Ascending aorta (tissue), 2 donors: ENCODE measurements at regions not wholly inside any gene's neighbourhood (a gene's known extent, or its start where the extent isn't known, plus 50 kb on each side); places are given as distances from the start of the nearest gene placed in this dataset.

Experiments used
- DNase-seq, 2 donors: peaks; one replicate each; pipeline ENCODE4 v3.0.0-alpha.2; 2019; ENCODE audit warnings: low spot score in 2 of 2
- H3K27ac ChIP-seq, 2 donors: fragments of 200-600 bp; sonication (generic); one replicate each; pipeline ENCODE4 v1.5.1; 2016 to 2017; ENCODE audit warnings: mild to moderate bottlenecking in 1 of 2
- H3K27me3 ChIP-seq: fragments of 200-600 bp; sonication (generic); one replicate; pipeline ENCODE4 v1.5.1; 2017
- H3K36me3 ChIP-seq, 2 donors: fragments of 200-600 bp; sonication (generic); one replicate each; pipeline ENCODE4 v1.5.1; 2016
- H3K4me1 ChIP-seq, 2 donors: fragments of 200-600 bp; sonication (generic); one replicate each; pipeline ENCODE4 v1.5.1; 2016 to 2017; ENCODE audit warnings: mild to moderate bottlenecking in 1 of 2
- H3K4me3 ChIP-seq, 2 donors: fragments of 200-600 bp; sonication (generic); one replicate each; pipeline ENCODE4 v1.5.1; 2016 to 2017; ENCODE audit warnings: mild to moderate bottlenecking in 1 of 2
- H3K9me3 ChIP-seq, 2 donors: fragments of 200-600 bp; sonication (generic); one replicate each; pipeline ENCODE4 v1.5.1; 2016
- intact Hi-C: fragments of 100-400 bp; cut with DNase I; formaldehyde crosslinking; loops from one replicate; pipeline ENCODE4 v1.15.1; 2023
- TF ChIP-seq, protein P1 (sequence below), 3 experiments: fragments of 200-600 bp in 2 of 3; fragments of 450-650 bp in 1 of 3; sonication (generic) in 2 of 3; IDR thresholded peaks; one replicate each; pipeline ENCODE4 v1.5.1; 2016 to 2019; ENCODE audit warnings: antibody characterized with exemption in 3 of 3, mild to moderate bottlenecking in 1 of 3, moderate library complexity in 1 of 3

DNA sequence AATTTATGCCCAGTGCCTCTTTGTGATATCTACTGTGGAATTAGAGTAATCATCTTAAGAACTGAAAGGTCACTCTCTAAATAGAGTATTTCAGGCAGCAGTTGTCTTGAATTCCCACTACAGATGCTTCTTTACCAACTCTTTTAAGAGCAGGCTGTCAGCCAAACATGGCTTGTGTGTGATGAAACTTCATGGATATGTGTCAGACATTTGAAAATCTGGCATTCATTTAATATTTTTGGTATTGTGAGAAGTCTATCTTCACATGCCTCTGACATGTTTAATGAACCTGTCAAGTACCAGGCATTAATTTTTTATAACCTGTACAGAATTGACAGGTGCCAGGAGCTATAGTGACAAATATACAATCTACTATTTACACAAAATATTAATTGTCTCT is 318.6 kb downstream of the CDH9 start:
- H3K4me1 ChIP-seq = no peaks in the 10 kb centered on the region
- no peaks in the 10 kb centered on the region for H3K36me3 ChIP-seq
- intact Hi-C loops = no loop called here
- no peaks in the 10 kb centered on the region for H3K9me3 ChIP-seq
- TF ChIP-seq, protein P1, sequence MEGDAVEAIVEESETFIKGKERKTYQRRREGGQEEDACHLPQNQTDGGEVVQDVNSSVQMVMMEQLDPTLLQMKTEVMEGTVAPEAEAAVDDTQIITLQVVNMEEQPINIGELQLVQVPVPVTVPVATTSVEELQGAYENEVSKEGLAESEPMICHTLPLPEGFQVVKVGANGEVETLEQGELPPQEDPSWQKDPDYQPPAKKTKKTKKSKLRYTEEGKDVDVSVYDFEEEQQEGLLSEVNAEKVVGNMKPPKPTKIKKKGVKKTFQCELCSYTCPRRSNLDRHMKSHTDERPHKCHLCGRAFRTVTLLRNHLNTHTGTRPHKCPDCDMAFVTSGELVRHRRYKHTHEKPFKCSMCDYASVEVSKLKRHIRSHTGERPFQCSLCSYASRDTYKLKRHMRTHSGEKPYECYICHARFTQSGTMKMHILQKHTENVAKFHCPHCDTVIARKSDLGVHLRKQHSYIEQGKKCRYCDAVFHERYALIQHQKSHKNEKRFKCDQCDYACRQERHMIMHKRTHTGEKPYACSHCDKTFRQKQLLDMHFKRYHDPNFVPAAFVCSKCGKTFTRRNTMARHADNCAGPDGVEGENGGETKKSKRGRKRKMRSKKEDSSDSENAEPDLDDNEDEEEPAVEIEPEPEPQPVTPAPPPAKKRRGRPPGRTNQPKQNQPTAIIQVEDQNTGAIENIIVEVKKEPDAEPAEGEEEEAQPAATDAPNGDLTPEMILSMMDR (IDR thresholded peaks at IDR 0.05) = no peak
- no peak overlapping the region for H3K27ac ChIP-seq
- no peak for DNase-seq
- H3K4me3 ChIP-seq = no peak overlapping the region
- H3K27me3 ChIP-seq = no peaks in the 10 kb centered on the region

DNA sequence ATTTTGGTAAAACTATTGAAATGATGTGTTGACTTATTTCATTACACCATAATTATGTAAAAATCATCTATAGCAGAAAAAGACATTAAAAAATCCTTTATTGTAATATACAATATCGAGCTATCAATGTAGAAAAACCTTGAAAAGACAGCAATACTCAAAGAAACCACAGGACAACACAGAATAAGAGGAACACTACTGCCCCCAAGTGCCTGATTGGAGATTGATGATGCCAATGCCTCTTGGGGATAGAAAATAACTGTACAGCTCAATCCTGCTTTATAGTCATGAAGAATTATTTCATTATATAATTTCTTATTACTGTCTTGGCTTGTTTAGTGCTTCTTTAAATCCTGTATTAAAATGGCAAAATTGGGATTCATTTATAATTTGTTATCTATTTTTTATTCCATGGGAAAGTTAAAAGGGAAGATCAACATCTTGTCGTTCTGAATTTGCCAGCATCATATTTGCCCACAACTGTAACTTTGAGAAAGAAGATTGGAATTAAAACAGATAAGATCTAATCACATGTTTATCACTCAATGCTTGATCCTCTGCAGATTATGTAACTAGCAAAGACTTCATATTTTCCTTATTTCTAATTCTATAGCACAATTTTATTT is 337.5 kb downstream of the CDH9 start:
- Histone ChIP-seq H3K4me1 (no peaks in the 10 kb centered on the region), H3K27me3 (no peaks in the 10 kb centered on the region), H3K9me3 (no peaks in the 10 kb centered on the region), H3K36me3 (no peaks in the 10 kb centered on the region), H3K27ac (no peak overlapping the region), H3K4me3 (no peak overlapping the region)
- no peak for DNase-seq
- intact Hi-C loops = no loop called here
- TF ChIP-seq, protein P1 (IDR thresholded peaks at IDR 0.05) = no peak

DNA sequence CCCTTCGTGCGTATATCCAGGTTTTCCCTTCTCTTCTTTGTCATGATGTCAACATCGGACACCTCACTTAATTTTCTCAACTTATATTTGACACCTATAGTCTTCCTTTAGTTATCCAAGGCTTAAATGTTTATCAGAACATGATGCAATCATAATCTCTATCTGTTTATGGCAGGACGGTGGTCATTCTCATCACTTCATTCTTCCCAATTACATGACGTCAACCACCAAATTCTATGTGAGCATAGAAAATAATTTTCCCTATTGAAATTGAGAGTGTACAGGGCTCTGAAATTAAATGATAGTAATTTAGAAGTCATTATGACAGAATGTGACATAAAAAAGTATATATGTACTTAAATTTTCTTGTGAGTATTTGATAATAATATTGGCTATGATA is 345.4 kb downstream of the CDH9 start:
- TF ChIP-seq, protein P1 (IDR thresholded peaks at IDR 0.05) = no peak
- no peak overlapping the region for H3K4me3 ChIP-seq
- H3K27ac ChIP-seq = no peak overlapping the region
- intact Hi-C loops = no loop called here
- no peak for DNase-seq
- no peaks in the 10 kb centered on the region for H3K9me3 ChIP-seq
- H3K4me1 ChIP-seq = no peaks in the 10 kb centered on the region
- no peaks in the 10 kb centered on the region for H3K27me3 ChIP-seq
- no peaks in the 10 kb centered on the region for H3K36me3 ChIP-seq

DNA sequence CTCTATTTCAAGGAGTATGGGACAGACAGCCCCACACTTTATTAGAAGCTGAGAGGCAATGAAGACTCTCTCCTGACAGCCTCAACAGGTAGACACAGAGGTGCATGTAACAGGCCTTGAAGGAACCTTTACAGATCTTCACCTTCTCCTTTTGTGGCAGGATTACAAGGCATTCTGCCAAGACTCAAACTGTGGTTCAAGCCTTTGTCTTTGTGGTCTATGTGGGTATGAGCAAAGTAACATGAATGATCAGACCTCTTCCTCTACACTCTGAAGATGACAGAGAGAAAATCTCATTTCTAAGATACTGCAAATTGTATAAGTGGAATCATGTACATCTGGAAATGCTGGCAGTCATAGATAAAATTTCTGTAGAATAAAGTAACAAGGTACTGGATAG is 346.9 kb downstream of the CDH9 start:
- no peak overlapping the region for H3K4me3 ChIP-seq
- intact Hi-C loops = no loop called here
- H3K27me3 ChIP-seq = no peaks in the 10 kb centered on the region
- H3K27ac ChIP-seq = no peak overlapping the region
- TF ChIP-seq, protein P1 (IDR thresholded peaks at IDR 0.05) = no peak
- H3K4me1 ChIP-seq = no peaks in the 10 kb centered on the region
- H3K9me3 ChIP-seq = no peaks in the 10 kb centered on the region
- DNase-seq = no peak
- H3K36me3 ChIP-seq = no peaks in the 10 kb centered on the region

DNA sequence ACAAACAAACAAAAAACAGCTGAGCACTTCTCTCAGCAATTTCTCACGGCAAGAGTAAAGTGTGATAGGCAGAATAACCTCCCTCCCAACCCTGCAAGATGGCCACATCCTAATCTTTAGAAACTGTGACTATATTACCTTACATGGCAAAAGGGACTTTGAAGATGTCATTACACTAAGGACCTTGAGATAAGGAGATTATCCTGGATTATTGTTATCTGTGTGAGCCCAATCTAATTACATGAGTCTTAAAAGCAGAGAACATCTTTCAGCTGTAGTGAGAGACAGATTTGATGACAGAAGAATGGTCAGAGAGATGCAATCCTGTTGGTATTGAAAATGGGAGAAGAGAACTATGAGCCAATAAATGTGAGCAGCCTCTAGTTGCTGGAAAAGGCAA is 347.9 kb downstream of the CDH9 start:
- TF ChIP-seq, protein P1 (IDR thresholded peaks at IDR 0.05) = no peak
- Histone ChIP-seq H3K36me3 (no peaks in the 10 kb centered on the region), H3K27me3 (no peaks in the 10 kb centered on the region), H3K27ac (no peak overlapping the region), H3K9me3 (no peaks in the 10 kb centered on the region), H3K4me3 (no peak overlapping the region), H3K4me1 (no peaks in the 10 kb centered on the region)
- no peak for DNase-seq
- intact Hi-C loops = no loop called here

DNA sequence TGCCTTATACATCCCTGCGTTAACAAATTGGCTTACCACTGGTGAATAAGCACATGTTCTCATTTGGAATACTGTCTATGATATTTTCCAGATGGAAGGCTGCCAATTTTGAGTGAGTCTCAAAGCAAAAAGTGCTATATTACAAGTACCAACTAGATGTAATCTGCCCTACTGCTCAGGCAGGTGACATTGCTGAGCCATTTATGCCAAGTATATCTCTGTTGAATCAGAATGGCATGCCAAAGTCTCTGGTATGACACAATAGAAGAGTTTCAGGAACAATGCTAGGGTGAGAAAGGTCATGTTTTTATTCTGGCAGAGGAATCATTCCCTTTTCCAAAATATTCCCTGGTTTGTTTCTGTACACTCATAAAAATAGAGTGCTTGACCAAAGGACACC is 356.5 kb downstream of the CDH9 start:
- Histone ChIP-seq H3K27me3 (no peaks in the 10 kb centered on the region), H3K36me3 (no peaks in the 10 kb centered on the region), H3K4me1 (no peaks in the 10 kb centered on the region), H3K27ac (no peak overlapping the region), H3K4me3 (no peak overlapping the region), H3K9me3 (no peaks in the 10 kb centered on the region)
- no peak for DNase-seq
- TF ChIP-seq, protein P1 (IDR thresholded peaks at IDR 0.05) = no peak
- intact Hi-C loops = no loop called here
